ENCODE measurements at regions not wholly inside any gene's neighbourhood (a gene's known extent, or its start where the extent isn't known, plus 50 kb on each side); places are given as distances from the start of the nearest gene placed in this dataset.
"Not testable (repeated sequence)": the region's sequence is repeated elsewhere in the genome, so short reads cannot be mapped to it uniquely, and the experiment has no call there.

DNA sequence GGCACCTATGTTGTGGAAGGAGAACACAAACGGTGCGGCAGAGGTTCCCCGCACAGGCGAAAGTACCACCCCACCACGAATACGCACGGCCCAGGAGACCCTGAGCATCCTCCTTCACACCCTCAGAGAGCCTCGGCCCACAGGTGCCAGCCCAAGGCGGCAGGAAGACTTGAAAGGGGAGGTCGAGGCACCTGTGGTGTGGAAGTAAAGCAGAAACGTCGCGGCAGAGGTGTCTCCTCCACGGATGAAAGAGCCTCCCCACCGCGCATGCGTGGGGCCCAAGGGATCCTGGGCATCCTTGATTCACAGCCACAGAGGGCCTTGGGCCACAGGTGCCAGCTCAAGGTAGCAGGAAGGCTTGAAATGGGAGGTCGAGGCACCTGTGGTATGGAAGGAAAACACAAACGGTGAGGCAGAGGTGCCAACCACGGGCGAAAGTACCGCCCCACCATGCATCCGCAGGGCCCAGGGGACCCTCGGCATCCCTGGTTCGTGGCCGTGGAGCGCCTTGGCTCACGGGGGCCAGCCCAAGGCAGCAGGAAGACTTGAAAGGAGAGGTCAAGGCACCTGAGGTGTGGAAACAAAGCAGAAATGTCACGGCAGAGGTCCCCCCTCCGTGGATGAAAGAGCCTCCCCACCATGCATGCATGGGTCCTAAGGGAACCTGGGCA lies 380.1 kb downstream of the ALG10 start:
- no peak for FAIRE-seq
- no peak for DNase-seq (ENCODE audit: insufficient read length, low spot score)

DNA sequence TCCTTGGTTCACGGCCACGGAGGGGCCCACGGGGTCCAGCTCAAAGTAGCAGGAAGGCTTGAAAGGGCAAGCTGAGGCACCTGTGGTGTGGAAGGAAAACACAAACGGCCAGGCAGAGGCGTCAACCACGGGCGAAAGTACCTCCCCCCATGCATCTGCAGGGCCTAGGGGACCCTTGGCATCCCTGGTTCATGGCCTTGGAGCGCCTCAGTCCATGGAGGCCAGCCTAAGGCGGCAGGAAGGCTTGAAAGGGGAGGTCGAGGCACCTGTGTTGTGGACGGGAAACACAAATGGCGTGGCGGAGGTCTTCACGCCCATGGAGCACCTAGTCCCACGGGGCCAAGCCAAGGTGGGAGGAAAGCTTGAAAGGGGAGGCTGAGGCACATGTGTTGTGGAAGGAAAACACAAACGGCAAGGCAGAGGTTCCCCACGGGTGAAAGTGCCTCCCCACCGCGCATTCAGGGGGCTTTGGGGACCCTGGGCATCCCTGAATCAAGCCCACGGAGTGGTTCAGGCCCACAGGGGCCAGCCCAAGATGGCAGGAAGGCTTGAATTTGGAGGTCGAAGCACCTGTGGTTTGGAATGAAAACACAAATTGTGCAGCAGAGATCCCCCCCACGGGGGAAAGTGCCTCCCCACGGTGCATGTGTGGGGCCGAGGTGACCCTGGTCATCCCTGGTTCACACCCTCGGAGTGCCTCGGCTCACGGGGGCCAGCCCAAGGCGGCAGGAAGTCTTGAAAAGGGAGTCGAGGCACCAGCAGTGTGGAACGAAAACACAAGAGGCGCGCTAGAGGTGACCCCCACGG lies 380.8 kb downstream of the ALG10 start:
- DNase-seq (ENCODE audit: insufficient read length, low spot score): no peak
- no peak for FAIRE-seq

DNA sequence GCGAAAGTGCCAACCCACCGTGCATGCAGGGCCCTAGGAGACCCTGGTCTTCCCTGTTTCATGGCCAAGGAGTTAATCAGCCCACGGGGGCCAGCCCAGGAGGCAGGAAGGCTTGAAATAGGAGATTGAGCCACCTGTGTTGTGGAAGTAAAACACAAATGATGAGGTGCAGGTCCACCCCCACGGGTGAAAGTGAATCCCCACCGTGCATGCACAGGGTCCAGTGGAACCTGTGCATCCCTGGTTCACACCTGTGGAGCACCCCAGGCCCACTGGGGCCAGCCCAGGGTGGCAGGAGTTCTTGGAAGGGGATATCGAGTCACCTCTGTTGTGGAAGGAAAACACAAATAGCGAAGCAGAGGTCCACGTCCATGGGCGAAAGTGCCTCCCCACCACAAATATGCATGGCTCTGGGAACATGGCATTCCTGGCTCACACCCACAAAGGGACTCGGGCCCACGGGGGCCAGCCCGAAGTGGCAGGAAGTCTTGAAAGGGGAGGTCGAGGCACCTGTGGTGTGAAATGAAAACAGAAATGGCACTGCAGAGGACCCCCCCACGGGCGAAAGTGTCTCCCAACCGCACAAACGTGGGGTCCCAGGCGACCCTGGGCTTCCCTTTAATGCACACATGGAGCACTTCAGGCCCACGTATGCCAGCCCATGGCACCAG lies 381.5 kb downstream of the ALG10 start:
- no peak for FAIRE-seq
- DNase-seq (ENCODE audit: insufficient read length, low spot score): no peak

DNA sequence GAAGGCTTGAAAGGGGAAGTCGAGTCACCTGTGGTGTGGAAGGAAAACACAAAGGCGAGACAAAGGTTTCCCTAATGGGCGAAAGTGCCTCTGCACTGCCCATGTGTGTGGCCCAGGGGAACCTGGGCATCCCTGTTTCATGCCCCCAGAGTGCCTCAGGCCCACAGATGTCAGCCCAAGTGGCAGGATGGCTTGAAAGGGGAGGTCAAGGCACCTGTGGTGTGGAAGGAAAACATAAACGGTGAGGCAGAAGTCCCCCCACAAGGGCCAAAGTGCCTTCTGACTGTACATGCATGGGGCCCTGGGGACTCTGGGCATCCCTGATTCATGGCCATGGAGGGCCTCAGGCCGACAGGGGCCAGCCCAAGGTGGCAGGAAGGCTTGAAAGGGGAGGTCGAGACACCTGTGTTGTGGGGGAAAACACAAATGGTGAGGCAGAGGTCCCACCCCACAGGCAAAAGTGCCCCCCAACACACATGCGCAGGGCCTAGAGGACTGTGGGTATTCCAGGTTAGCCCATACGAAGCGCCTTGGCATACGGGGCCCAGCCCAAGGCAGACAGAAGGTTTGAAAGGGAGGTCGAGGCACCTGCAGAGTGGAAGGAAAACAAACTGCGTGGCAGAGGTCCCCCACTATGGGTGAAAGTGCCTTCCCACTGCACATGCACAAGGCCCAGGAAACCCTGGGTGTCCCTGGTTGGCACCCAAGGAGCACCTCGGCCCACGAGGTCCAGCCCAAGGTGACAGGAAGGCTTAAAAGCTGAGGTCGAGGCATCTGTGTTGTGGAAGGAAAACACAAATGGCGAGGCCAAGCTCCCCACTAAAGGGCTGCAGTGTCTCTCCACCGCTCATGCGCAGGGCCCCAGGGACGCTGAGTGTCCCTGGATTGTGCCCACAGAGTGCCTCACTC lies 382.3 kb downstream of the ALG10 start:
- DNase-seq (ENCODE audit: insufficient read length, low spot score): no peak
- no peak for FAIRE-seq

DNA sequence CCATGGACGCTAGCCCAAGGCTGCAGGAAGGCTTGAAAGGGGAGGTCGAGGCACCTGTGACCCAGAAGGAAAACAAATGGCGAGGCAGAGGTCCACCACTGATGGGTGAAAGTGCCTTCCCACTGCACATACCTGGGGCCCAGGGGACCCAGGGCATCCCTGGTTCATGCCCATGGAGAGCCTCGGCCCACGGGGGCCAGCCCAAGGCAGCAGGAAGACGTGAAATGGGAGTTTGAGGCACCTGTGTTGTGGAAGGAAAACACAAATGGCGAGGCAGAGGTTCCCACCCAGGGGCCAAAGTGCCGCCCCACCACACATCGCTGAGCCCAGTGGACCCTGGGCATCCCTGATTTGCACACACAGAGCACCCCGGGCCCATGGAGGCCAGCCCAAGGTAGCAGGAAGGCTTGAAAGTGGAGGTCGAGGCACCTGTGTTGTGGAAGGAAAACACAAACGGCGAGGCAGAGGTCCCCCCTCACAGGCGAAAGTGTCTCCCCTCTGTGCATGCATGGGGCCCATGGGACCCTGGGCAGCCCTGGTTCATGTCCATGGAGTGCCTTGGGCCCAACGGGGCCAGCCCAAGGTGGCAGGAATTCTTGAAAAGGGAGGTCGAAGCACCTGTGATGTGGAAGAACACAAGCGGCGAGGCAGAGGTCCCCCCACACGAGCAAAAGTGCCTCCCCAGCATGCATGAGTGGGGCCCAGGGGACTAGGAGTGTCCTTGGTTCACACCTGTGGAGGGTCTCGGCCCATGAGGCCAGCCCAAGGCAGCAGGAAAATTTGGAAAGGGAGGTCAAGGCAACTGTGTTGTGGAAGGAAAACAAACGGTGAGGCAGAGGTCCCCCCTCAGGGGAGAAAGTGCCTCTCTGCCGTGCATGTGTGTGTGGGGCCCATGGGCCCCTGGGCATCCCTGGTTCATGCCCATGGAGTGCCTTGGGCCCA lies 383.3 kb downstream of the ALG10 start:
- FAIRE-seq: no peak

DNA sequence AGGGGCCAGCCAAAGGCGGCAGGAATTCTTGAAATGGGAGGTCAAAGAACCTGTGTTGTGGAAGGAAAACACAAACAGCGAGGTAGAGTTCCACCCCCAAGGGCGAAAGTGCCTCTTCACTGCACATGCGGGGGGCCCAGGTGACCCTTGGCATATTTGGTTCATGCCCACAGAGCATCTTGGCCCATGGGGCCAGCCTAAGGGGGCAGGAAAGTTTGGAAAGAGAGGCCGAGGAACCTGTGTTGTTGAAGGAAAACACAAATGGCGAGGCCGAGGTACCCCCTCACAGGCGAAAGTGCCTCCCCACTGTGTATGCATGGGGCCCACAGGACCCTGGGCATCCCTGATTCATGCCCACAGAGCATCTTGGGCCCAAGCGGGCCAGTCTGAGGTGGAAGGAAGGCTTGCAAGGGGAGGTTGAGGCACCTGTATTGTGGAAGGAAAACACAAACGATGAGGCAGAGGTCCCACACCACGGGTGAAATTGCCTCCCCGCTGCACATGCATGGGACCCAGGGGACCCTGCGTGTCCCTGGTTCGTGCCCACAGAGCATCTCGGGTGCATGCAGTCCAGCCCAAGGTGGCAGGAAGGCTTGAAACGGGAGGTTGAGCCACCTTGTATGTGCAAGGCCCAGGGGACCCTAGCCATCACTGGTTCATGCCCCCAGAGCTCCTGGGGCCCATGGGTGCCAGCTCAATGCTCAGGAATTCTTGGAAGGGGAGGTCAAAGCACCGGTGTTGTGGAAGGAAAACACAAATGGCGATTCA lies 384.1 kb downstream of the ALG10 start:
- FAIRE-seq (no peak), DNase-seq (ENCODE audit: insufficient read length, low spot score) (no peak)

More for the DNA sequence above, 383.3 kb downstream of the ALG10 start:
- no peak for DNase-seq (ENCODE audit: insufficient read length, low spot score)

DNA sequence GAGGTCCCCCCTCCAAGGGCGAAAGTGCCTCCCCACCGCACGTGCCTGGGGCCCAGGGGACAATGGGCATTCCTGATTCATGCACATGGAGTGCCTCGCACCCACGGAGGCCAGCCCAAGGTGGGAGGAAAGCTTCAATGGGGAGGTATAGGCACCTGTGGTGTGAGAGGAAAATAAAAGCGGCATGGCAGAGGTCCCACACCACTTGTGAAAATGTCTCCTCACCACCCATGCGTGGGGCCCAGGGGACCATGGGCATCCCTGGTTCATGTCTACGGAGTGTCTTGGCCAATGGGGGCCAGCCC lies 384.7 kb downstream of the ALG10 start:
- DNase-seq (ENCODE audit: insufficient read length, low spot score) (no peak), FAIRE-seq (no peak)

DNA sequence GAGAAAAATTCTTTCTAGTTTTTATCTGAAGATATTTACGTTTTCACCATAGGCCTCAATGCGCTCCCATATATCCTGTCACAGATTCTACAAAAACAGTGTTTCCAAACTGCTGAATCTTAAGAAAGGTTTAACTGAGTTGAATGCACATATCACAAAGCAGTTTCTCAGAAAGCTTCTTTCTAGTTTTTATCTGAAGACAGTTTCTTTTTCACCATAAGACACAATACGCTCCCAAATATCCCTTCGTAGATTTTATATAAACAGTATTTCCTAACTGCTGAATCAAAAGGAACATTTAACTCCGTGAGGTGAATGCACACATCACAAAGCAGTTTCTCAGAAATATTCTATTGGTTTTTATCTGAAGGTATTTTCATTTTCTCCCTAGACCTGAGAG lies 385.5 kb downstream of the ALG10 start:
- DNase-seq (ENCODE audit: insufficient read length, low spot score) (no peak), FAIRE-seq (no peak)

DNA sequence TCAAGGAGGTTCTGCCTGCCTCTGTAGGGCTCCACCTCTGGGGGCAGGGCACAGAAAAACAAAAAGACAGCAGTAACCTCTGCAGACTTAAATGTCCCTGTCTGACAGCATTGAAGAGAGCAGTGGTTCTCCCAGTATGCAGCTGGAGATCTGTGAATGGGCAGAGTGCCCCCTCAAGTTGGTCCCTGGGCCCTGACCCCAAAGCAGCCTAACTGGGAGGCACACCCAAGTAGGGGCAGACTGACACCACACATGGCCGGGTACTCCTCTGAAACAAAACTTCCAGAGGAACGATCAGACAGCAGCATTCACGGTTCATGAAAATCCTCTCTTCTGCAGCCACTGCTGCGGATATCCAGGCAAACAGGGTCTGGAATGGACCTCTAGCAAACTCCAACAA lies 409.2 kb downstream of the ALG10 start:
- not testable (repeated sequence) for DNase-seq (ENCODE audit: insufficient read length, low spot score); FAIRE-seq

Measured in GM19239 (cell line).